HepG2 (cell line): ENCODE measurements at regions not wholly inside any gene's neighbourhood (a gene's known extent, or its start where the extent isn't known, plus 50 kb on each side); places are given as distances from the start of the nearest gene placed in this dataset.

Experiments used
- CEBPZ ChIP-seq: IDR thresholded peaks from 2 replicates; pipeline ENCODE4 v1.6.1; 2012; ENCODE audit warnings: low read length, improper control_type of control experiment
- DZIP1 ChIP-seq: sonication (generic); formaldehyde crosslinking; IDR thresholded peaks from 2 replicates; pipeline ENCODE4 v1.5.0; 2020; ENCODE audit warnings: mild to moderate bottlenecking, missing genetic modification reagents
- FOSL1 ChIP-seq: sonication (generic); formaldehyde crosslinking; IDR thresholded peaks from 2 replicates; pipeline ENCODE4 v1.9.0; 2021; ENCODE audit warnings: missing genetic modification reagents, borderline replicate concordance
- FOXA3 ChIP-seq: IDR thresholded peaks from 2 replicates; pipeline ENCODE4 v1.6.1; 2016; ENCODE audit warnings: missing genetic modification reagents, missing compliant biosample characterization
- NFATC3 ChIP-seq: sonication (generic); formaldehyde crosslinking; IDR thresholded peaks from 2 replicates; pipeline ENCODE4 v1.5.1; 2020; ENCODE audit warnings: mild to moderate bottlenecking, missing genetic modification reagents
- POGK ChIP-seq: sonication (generic); formaldehyde crosslinking; conservative IDR thresholded peaks from 2 replicates; pipeline ENCODE4 v1.8.0; 2022; ENCODE audit warnings: mild to moderate bottlenecking, moderate library complexity, missing genetic modification reagents
- RBAK ChIP-seq: sonication (generic); formaldehyde crosslinking; IDR thresholded peaks from 2 replicates; pipeline ENCODE4 v1.5.1; 2020; ENCODE audit warnings: mild to moderate bottlenecking, missing genetic modification reagents
- ZNF687 ChIP-seq: sonication (generic); formaldehyde crosslinking; IDR thresholded peaks from 2 replicates; pipeline ENCODE4 v1.5.1; 2020; ENCODE audit warnings: mild to moderate bottlenecking, missing genetic modification reagents, moderate library complexity

- TF ChIP-seq NFATC3 (no peak), DZIP1 (no peak), ZNF687 (no peak), FOXA3 (no peak), FOSL1 (CRISPR knock-in tag) (no peak), POGK (no peak), RBAK (CRISPR knock-in tag) (no peak), CEBPZ (no peak)
Measured at GRCh38 chr4:14188214-14188613, 560.7 kb upstream of the BOD1L1 start (continued).
